Cerebellar cortex (tissue), 1 donor: ENCODE measurements at regions not wholly inside any gene's neighbourhood (a gene's known extent, or its start where the extent isn't known, plus 50 kb on each side); places are given as distances from the start of the nearest gene placed in this dataset.
"Not testable (repeated sequence)": the region's sequence is repeated elsewhere in the genome, so short reads cannot be mapped to it uniquely, and the experiment has no call there.

ENCODE experiments used
- DNase-seq: peaks from one replicate; pipeline ENCODE4 v3.0.0-alpha.2; 2015; ENCODE audit warnings: low spot score

- DNase-seq: no peak
These were observed 116.7 kb downstream of the SOX4 start for GRCh38 chr6:21710216-21710615.

DNA sequence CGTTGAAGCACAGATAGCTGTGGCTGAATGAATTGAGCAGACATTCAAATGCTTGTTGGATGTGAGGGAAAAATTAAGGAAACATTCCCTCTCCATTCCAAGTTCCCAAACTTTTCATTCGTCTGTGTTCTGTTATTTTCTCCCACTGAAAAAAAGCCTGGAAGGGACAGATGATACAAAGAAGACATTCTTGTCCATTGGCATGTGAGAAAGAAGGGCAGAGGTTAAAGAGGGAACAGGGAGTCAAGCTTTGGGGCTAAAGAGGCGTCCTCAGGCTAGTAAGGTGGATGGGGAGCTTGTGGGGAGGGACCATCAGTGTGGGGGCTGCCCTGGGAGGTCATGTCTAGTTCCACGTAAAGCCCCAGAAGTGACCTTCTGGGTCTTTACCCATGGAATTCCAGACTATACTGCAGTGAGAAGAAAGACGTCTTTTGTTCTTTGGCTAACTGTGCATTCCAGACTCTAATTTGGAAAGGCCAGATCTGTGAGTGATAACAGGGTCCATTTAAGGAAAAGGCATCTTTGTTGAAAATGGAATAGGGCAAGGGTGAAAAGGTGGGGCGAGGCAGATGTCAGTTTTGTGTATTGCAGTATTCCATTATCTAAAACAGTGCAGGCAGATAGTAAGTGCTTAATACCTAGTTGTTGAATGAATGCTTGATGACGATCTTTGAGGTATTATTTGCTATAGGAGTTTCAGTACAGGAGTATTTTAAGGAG, 117.5 kb downstream of the SOX4 start:
- no peak for DNase-seq

DNA sequence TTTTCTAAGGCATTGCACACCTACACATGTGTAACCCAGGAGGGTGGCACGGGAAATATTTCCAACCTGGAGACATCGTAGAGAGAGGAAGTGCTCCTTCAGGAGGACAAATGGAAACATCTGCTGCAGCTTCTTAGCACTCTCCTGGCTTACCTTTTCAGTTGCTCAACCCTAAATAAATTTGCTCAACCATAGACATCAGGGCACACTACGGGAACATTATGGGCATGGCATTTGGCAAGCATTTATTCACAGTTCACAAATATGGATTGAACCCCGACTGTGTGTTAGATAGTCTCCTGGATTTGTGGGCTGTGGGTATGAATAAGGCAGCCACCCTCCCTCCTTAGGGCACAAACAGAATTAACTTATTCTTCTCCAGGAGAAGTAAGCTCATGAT, 118.7 kb downstream of the SOX4 start:
- no peak for DNase-seq

DNA sequence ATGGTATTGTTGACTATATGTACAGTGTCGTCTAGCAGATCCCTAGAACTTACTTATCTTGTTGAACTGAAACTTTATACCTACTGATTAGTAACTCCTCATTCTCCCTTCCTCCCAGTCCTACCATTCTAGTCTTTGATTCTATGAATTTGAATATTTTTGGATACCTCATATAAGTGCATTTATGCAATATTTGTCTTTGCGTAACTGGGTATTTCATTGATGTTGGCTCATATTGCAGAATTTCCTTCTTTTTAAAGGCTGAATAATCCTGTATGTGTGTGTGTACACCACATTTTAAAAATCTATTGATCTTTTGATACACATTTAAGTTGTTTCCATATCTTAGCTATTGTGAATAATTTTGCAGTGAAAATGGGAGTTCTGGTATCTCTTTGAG, 119.9 kb downstream of the SOX4 start:
- DNase-seq: no peak

DNA sequence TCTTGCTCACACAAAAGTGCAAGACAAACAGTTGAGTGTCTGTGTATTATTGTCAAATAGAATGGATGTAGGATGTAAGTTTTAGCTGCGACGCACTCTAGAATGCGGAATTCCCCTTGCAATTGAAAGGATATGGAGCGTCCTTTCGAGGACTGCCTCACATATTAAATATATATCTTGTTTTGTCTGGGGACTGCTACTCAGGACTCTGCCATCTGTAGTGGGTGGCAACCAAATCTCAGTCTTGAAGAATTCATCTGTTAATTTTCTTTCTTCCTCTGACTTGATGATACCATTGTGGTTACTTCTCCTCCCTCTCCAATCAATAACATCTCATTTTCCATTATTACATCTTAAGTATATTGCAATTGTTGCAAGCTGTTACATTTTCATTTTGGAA, 121.6 kb downstream of the SOX4 start:
- DNase-seq: no peak

DNA sequence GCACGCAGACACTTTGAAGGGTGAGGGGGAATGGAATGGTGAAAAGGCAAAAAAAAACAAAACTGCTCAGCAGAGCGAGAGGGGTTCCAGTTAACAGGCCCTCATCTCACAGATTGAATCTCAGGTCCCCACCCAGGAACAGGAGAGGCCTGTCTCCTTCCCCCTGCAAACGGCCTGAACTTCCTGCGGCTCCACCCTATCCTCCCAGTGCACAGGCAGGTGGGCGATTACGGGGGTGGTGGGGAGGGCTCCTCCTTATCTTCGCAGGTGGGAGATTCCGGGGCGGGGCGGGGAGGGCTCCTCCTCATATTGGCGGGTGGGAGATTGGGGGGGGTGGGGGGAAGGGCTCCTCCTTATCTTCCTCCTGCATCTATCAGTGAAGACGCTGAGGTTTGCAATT, 129.0 kb downstream of the SOX4 start:
- DNase-seq: no peak

DNA sequence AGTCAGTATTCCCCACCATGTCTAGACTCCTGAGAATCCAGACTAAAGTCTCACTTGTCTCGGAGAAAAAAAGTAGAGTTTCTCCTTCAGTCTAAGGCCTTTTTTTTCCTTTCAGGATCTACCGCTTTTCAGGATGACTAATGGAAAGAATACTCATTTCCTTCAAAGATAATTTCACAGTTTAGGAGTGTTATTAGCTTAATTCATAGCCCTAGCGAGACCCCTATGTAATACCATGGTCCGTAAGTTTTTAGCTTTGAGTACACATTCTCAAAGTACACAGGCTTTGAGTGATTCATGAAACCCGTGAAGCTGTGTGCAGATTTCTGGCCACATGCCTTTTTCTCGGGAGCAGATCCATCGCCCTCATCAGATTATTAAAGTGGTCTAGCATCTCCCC, 133.1 kb downstream of the SOX4 start:
- no peak for DNase-seq

- DNase-seq: no peak
These were observed 134.6 kb downstream of the SOX4 start for GRCh38 chr6:21728141-21728540.

DNA sequence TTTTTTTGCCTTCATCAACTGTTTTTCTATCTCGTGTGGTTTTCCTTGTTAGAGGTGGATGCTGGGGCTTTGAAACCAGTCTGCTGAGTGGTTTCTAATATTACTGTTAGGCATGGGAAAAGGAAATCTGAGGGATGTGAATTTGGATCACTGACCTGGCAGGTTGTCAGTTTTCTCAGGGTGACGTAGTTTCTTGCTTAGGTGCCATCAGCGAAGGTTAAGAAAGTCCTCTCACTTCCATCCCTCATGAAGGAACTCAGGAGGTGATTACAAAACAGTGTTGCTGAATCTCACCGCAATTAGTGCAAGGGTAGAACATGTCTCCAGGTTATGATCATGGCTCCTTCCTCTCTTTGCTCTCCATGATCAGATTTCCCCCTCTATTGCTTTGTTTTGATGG, 135.9 kb downstream of the SOX4 start:
- DNase-seq: no peak

- no peak for DNase-seq
These were observed 137.0 kb downstream of the SOX4 start for GRCh38 chr6:21730533-21730932.

DNA sequence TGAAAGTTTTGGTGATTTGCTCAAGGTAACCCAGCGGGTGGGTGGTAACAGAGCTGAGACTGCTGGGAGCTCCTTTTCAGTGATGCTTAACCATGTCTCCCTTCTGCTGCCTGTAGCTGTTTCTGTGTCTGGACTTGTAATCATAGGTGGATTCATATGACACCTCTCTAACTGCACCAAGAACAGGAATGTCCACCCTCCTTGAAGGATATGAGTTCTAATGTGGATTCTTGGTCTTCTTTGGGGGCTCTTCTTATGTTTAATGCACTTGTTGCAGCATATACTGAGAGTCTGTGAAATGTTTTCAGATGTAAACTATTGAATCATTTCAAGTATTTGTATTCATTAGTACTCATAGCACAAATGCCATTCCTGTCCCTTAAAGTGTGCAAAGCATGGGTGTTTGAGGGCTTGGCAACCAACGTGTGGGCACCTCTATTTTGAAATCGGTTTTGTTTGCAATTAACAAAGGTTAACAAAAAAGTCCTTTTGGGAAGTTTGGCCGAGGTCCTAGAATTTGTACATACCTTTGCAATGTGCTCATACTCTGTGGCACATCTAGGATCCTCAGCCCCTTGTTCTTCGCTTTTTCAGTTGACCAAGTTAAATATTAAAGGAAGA, 138.0 kb downstream of the SOX4 start:
- DNase-seq: no peak

GRCh38 chr6:21732032-21732730, 138.6 kb downstream of the SOX4 start:
- DNase-seq: not testable (repeated sequence)

GRCh38 chr6:21732731-21733130, 139.2 kb downstream of the SOX4 start:
- no peak for DNase-seq

- DNase-seq: no peak
These were observed 139.8 kb downstream of the SOX4 start for GRCh38 chr6:21733311-21733710.

DNA sequence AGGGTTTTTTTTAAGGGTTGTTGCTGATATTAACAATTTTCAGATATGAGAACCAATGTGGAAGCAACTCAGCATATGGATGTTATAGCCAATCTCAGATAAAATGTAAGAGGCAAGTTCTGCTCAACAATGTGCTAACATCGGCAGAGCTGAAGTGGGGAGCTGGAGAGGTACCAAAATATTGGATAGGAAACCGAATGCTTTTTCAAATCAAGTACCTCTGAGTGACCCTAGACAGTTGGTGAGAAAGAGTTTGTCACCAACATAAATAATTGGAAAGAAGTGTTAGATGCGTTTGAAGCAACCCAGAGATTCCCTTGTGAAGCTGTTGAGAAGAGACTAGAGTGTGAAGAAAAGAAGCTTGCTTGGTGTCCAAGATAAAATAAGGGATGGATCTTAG, 140.7 kb downstream of the SOX4 start:
- DNase-seq: no peak

DNA sequence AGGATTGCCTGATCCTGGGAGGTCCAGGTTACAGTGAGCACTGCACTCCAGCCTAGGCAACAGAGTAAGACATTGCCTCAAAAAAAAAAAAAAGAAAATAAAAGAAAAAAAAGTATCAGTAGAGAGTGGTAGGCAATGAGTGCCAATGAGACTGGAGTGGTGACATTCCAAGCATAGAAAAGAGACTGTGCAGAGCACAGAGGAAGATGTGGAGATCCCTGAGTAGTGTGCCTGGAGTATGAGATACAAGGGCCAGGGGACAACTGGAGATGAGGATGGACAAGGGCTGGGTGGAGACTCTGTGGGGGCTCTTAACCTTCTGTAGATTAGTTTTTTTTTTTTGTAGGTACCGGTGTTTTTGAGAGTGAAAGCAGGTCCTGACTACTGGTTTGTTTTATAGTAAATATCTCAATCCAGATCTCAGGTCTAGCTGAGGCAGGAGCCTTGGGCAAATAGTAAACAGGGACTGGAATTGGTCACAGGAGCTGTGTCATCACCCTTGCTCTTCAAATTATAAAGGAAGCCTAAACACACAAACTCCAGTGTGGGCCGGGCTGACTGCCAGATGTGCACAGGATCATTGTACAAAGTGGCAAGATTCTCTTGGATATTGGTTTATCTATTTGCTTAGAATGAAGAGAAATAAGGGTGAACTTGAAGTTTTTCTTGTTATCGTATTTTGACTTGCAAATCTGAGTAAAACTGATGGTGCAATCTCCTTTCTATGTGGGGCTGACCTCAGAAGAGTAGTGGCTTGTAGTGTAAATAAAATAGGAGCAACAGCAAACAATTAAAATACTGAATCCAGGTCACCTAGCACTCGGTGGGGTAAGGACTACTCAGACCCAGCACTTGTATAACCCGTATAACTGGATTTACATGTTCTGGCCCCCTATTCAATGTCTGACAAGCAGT, 144.9 kb downstream of the SOX4 start:
- DNase-seq: no peak

- DNase-seq: no peak
These were observed 145.7 kb downstream of the SOX4 start for GRCh38 chr6:21739241-21739640.

DNA sequence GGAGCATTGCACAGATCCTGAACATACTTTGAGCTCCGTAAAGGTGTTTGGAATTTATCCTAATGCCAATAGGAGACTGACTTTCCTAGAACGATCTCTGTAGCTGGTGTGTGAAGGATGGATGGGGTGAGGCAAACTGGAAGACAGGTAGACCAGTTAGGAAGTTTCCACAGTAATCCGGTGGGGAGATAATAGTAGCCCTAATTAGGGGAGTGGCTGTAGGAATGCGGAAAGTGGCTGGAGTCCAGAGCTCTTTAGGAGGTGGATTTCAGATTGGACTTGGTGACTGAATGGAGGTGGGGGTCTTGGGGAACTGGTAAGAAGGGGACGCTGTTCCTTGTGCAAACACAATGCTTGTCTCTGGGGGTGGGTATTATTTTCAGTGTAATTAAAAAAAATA, 146.3 kb downstream of the SOX4 start:
- no peak for DNase-seq

DNA sequence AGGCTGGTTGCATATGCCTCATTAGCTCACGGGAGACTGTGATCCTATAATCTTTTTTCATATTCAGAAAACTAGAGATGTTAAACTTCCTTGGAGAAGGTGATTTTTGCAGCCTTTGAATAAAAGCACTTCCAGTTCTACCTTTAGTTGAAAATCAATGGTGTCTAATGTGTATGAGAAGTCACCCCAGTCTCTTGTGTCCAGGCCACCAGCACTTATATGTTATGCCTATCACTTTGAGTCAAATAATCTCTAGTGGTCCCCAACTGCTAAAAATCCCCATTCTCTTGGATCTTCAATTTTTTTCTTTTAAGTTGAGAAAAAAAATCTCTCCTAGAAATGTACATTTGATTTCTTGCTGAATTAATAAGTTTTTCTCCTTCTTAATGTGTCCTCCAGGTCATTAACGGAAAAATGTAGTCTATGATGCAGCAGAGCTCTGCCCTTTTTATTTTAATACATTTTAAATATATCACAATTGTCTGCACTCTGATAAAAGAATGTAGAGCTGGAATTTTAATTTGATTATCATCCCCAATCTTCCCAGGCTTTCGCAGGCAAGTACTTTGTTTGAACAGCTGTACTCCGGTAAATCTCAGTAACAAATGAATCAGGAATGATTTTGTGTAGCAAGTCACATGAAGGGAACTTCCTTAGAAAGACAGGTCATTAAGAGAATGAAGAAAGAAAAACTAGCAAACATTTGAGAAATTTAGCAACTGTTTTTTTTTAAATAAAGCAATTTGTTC, 147.0 kb downstream of the SOX4 start:
- no peak for DNase-seq

- no peak for DNase-seq
These were observed 147.9 kb downstream of the SOX4 start for GRCh38 chr6:21741221-21742109.

DNA sequence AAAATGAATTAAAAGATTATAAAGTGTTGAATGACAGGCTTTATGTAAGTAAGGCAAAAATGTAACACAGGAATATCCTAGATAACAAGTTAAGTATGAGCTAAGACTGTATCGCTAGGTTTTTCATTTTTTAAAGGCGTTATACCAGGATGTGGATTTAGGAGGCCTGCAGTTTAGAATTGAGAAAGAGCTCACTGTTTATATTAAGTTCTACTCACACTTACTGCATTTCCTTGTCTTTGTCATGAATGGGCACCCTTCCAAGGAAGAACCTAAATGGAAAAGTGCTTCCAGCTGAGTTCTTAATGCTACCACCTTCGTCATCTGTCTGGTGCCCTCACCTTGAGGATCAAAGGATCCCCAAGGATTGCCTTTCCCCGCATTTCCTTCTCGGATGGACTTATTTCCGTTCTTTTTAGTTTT, 148.7 kb downstream of the SOX4 start:
- DNase-seq: no peak
